MM.1S (cell line): ENCODE measurements at regions not wholly inside any gene's neighbourhood (a gene's known extent, or its start where the extent isn't known, plus 50 kb on each side); places are given as distances from the start of the nearest gene placed in this dataset.

Experiments used
- DNase-seq: peaks from one replicate; pipeline ENCODE4 v3.0.0-alpha.2; 2015
- H2AFZ ChIP-seq: fragments of 300-600 bp; sonication (generic); 2 replicates; pipeline ENCODE4 v1.6.0; 2016; ENCODE audit warnings: antibody characterized with exemption, low read length
- H3F3A ChIP-seq: fragments of 300-600 bp; sonication (generic); 2 replicates; pipeline ENCODE4 v1.6.1; 2016; ENCODE audit warnings: mild to moderate bottlenecking, antibody characterized with exemption, low read length, moderate library complexity, mixed read lengths; ENCODE audit not compliant: insufficient read depth
- H3K27ac ChIP-seq: fragments of 300-600 bp; sonication (generic); 2 replicates; pipeline ENCODE4 v1.5.1; 2016; ENCODE audit warnings: mild to moderate bottlenecking, low read length
- H3K27me3 ChIP-seq: fragments of 300-600 bp; sonication (generic); replicated peaks from 2 replicates; pipeline ENCODE4 v1.6.0; 2016; ENCODE audit warnings: low read length; ENCODE audit not compliant: insufficient read depth
- H3K36me3 ChIP-seq: fragments of 300-600 bp; sonication (generic); replicated peaks from 2 replicates; pipeline ENCODE4 v1.6.1; 2016; ENCODE audit warnings: mild to moderate bottlenecking, low read length, mixed read lengths; ENCODE audit not compliant: insufficient read depth
- H3K4me1 ChIP-seq: fragments of 300-600 bp; sonication (generic); 2 replicates; pipeline ENCODE4 v1.6.1; 2016; ENCODE audit warnings: low read length, mixed read lengths
- H3K4me2 ChIP-seq: fragments of 300-600 bp; sonication (generic); 2 replicates; pipeline ENCODE4 v1.6.0; 2016; ENCODE audit warnings: low read depth, low read length
- H3K4me3 ChIP-seq: fragments of 300-600 bp; sonication (generic); 2 replicates; pipeline ENCODE4 v1.5.1; 2016; ENCODE audit warnings: low read length, mixed read lengths
- H3K79me2 ChIP-seq: fragments of 300-600 bp; sonication (generic); 2 replicates; pipeline ENCODE4 v1.6.1; 2016; ENCODE audit warnings: mixed run types, low read length, mixed read lengths
- H3K9ac ChIP-seq: fragments of 300-600 bp; sonication (generic); 2 replicates; pipeline ENCODE4 v1.6.1; 2016; ENCODE audit warnings: low read length, mixed read lengths
- H3K9me2 ChIP-seq: fragments of 300-600 bp; sonication (generic); replicated peaks from 2 replicates; pipeline ENCODE4 v1.6.1; 2016; ENCODE audit warnings: mild to moderate bottlenecking, low read length, mixed read lengths; ENCODE audit not compliant: insufficient read depth
- H3K9me3 ChIP-seq: fragments of 300-600 bp; sonication (generic); replicated peaks from 2 replicates; pipeline ENCODE4 v1.6.1; 2016; ENCODE audit warnings: mild to moderate bottlenecking, low read length, mixed read lengths; ENCODE audit not compliant: insufficient read depth
- H4K20me1 ChIP-seq: fragments of 300-600 bp; sonication (generic); 2 replicates; pipeline ENCODE4 v1.6.1; 2016; ENCODE audit warnings: mild to moderate bottlenecking, low read length, moderate library complexity, mixed read lengths; ENCODE audit not compliant: insufficient read depth
- CTCF ChIP-seq: fragments of 300-600 bp; sonication (generic); IDR thresholded peaks from 2 replicates; pipeline ENCODE4 v1.5.1; 2016; ENCODE audit warnings: antibody characterized with exemption, low read length, mixed read lengths
- EZH2 ChIP-seq: fragments of 300-600 bp; sonication (generic); optimal IDR thresholded peaks from 2 replicates; pipeline ENCODE3; 2017; ENCODE audit warnings: low read depth, mild to moderate bottlenecking, antibody characterized with exemption, low read length, mixed read lengths
- EZH2phosphoT487 ChIP-seq: fragments of 300-600 bp; sonication (generic); IDR thresholded peaks from 2 replicates; pipeline ENCODE4 v1.6.1; 2018; ENCODE audit warnings: antibody characterized with exemption, low read length

- no peaks in the 10 kb centered on the region for H3K9me3 ChIP-seq
Observed at GRCh38 chr4:19416146-19416545, 835.6 kb upstream of the SLIT2 start.

GRCh38 chr4:19408490-19408889 lies 843.2 kb upstream of the SLIT2 start:
- Histone ChIP-seq H3K27ac (no peak overlapping the region), H3K9ac (no peak overlapping the region), H3K79me2 (no peaks in the 10 kb centered on the region), H3K4me2 (no peak overlapping the region), H3K4me1 (no peaks in the 10 kb centered on the region), H3K4me3 (no peak overlapping the region), H3F3A (no peaks in the 10 kb centered on the region), H3K27me3 (no peaks in the 10 kb centered on the region), H3K9me3 (no peaks in the 10 kb centered on the region), H4K20me1 (no peaks in the 10 kb centered on the region), H3K9me2 (no peaks in the 10 kb centered on the region), H3K36me3 (no peaks in the 10 kb centered on the region), H2AFZ (no peak overlapping the region)
- no peak for DNase-seq
- TF ChIP-seq EZH2 (no peak), EZH2phosphoT487 (no peak), CTCF (no peak)

More at GRCh38 chr4:19416146-19416545, 835.6 kb upstream of the SLIT2 start:
- no peak for DNase-seq
- H4K20me1 ChIP-seq, result no peaks in the 10 kb centered on the region
- no peaks in the 10 kb centered on the region for H3K79me2 ChIP-seq
- TF ChIP-seq CTCF (no peak), EZH2phosphoT487 (no peak), EZH2 (no peak)
- H3K27ac ChIP-seq, result no peak overlapping the region
- H3K36me3 ChIP-seq, result no peaks in the 10 kb centered on the region
- H3K4me3 ChIP-seq, result no peak overlapping the region
- no peaks in the 10 kb centered on the region for H3K27me3 ChIP-seq
- no peaks in the 10 kb centered on the region for H3K9me2 ChIP-seq
- no peak overlapping the region for H2AFZ ChIP-seq
- H3K9ac ChIP-seq, result no peak overlapping the region
- H3K4me1 ChIP-seq, result no peaks in the 10 kb centered on the region
- H3K4me2 ChIP-seq, result no peak overlapping the region
- H3F3A ChIP-seq, result no peaks in the 10 kb centered on the region

GRCh38 chr4:19406789-19407188 lies 844.9 kb upstream of the SLIT2 start:
- TF ChIP-seq EZH2phosphoT487, result no peak
- TF ChIP-seq CTCF, result no peak
- no peak for TF ChIP-seq EZH2
- H3K9ac ChIP-seq, result no peak overlapping the region
- H3F3A ChIP-seq, result no peaks in the 10 kb centered on the region
- H3K36me3 ChIP-seq, result no peaks in the 10 kb centered on the region
- no peaks in the 10 kb centered on the region for H3K79me2 ChIP-seq
- no peaks in the 10 kb centered on the region for H3K9me3 ChIP-seq
- H4K20me1 ChIP-seq, result no peaks in the 10 kb centered on the region
- no peaks in the 10 kb centered on the region for H3K9me2 ChIP-seq
- H3K27me3 ChIP-seq, result no peaks in the 10 kb centered on the region
- H3K4me3 ChIP-seq, result no peak overlapping the region
- no peak overlapping the region for H3K27ac ChIP-seq
- no peak overlapping the region for H2AFZ ChIP-seq
- DNase-seq, result no peak
- no peaks in the 10 kb centered on the region for H3K4me1 ChIP-seq
- H3K4me2 ChIP-seq, result no peak overlapping the region
